ENCODE measurements at regions not wholly inside any gene's neighbourhood (a gene's known extent, or its start where the extent isn't known, plus 50 kb on each side); places are given as distances from the start of the nearest gene placed in this dataset.
"Not testable (repeated sequence)": the region's sequence is repeated elsewhere in the genome, so short reads cannot be mapped to it uniquely, and the experiment has no call there.

DNA sequence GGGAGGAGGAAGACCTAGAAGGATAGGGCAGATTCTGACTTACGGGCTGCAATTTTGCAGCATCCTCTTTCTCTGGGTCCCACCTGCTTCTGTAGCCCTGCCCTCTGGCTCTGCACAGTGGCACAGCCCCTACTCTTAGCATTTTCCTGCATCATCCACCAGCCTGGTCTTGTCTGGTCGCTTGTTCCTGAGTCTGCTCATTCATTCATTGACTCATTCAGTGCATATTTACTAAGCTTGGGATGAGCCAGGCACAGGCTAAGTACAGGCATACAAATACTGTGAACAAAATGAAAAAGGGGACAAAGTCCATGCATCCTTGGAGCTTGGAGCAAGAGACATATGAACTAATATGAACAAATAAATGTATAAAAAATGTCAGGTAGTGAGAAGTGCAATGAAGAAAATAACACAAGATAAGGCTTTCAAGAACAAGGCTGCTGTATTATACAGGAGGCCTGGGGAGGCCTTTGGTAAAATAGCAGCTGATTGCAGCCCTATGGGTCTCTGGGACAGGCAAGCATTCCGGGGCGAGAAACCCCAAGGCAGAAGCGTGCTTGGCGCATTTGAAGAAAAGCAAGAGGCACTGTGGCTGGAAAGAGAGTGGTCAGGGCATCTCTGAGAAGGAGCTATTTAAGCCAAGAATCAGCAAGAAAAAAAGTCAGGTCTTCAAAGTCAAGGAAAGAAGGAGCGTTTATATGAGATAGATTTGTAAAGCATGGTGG lies 108.0 kb upstream of the ALX4 start:
- DNase-seq (ENCODE audit: low spot score), result no peak

DNA sequence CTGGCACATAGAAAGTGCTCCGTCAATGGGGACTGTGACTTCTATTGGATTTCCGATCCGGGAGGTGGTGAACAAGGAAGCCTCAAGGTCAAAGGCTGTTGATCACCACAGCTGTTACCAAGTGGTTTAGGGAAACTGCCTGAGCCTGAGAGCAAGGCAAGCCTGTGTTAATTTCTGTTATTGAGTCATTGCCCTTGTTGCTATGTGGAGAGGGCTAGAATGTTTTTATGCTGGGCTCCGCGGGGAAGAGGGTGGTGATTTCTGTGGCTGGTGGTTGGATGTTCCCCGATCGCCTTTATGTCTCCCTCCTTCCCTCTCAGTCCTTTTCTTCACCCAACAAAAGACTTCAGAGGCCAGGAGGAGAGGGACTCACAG lies 108.5 kb upstream of the ALX4 start:
- DNase-seq (ENCODE audit: low spot score), result no peak

DNA sequence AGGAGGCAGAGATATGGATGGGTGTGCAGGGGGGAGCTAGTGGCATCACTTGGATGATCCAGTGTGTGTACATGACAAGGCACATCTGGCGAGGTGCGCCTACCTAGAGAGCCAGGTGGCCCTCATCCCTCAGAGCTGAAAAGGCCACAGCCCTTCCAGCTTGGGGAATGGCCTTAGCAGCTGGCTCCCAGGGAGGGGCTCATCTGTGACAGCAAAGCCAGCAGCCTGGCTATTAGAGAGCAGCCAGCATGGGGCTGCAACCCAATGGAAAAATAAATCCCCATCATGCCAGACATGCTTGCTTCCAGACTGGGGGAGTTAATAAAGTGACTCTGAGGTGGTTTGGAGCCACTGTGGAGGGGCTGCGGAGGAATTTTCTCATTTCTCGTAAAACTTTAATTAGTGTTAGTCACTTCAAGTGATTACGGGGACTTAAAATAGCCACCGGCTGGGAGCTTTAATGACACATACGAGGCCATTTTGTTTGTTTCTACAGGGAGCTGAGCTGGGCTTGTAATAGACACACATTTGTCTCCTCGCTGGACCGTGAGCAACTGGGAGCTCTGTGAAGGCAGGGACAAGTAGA lies 111.2 kb upstream of the ALX4 start:
- DNase-seq (ENCODE audit: low spot score), result no peak

DNA sequence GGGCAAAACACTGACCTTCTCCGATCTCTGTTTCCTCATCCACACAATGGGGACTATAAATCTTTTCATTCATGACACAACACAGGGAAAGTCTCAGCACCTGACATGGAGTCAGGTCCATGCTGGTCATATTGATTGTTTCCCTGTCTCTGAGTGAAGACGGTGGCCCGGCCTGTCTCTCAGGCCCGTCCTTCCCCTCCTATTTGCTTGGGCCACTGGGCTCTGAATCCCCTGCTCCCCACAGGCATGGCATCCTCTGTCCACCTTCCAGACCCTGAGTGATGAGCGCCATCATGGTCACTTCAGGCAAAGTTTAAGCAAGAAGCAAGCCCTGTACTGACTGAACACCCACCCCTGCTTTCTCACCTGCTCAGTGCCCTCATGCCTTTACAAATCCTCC lies 113.3 kb upstream of the ALX4 start:
- DNase-seq (ENCODE audit: low spot score), result no peak

DNA sequence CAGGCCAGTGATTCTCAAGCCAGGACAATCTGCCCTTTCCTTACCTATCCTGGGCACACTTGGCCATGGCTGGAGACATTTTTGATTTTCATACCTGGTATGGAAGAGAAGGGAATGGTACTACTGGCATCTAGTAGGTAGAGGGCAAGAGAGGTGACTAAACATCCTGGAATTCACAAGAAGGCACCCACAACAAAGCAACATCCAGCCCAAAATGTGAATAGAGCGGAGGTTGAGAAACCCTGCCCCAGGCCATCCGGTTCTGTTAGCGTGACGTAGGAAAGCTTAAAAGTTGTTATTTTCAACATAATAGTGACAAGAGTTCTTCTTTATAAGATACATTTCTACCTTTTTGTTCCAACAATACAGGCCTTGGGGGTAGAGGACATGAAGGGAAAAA lies 114.9 kb upstream of the ALX4 start:
- DNase-seq (ENCODE audit: low spot score), result no peak

DNA sequence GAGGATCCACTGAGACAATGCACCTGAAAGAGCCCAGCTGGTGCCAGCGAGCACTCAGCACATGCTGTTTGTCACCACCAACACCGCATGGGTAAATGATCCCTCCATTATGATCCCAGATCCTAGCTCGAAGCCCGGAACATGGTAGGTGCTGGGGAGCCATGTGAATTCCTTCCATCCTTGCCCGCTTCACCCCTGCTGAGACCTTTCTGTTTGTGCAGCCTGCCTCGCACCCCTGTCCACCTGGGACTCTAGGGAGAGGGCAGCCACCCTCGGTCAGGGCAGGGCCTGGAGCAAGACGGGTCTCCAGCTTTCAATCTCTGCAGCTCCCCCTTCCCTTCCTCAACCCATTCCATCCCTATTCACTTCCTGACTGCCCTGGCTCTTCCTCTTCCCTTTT lies 116.2 kb upstream of the ALX4 start:
- DNase-seq (ENCODE audit: low spot score), result no peak

DNA sequence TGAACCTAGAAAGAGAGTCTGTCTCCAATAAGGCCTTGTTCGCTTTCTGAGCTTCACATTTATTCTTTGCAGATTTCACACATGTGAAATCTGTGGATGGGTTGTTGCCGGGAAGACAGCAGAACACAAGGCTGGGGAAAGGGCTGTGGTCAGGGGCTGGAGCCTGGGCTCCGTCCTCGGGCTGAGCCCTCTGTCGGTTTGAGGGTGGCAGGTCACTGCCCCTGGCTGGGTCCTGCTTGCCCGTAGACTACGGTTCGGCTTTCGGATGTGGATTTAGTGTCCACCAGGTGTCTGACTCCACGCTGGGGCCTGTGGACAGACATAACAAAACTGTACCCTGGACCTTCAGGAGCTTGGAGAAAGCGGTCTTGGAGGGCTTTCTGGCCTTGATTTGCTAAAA lies 117.0 kb upstream of the ALX4 start:
- DNase-seq (ENCODE audit: low spot score), result no peak

DNA sequence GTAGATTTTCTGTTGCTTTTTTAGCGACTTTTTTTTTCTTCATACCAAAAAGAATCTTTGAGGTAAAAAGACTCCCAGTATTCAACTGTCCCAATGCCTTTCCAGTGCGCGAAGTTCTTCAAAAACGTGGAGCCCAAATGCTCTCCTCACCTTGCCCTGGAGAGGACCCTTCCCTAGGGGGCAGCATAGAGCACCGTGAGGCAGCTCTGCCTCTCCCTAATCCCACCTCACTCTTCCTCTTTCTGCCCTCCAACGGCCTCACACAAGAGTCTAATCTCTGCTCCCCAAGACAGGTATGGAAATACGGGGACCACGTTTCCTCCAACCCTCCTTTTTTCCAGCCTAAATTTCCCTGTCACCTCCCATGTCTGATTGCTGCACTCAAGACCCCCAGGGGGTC lies 117.5 kb upstream of the ALX4 start:
- no peak for DNase-seq (ENCODE audit: low spot score)

DNA sequence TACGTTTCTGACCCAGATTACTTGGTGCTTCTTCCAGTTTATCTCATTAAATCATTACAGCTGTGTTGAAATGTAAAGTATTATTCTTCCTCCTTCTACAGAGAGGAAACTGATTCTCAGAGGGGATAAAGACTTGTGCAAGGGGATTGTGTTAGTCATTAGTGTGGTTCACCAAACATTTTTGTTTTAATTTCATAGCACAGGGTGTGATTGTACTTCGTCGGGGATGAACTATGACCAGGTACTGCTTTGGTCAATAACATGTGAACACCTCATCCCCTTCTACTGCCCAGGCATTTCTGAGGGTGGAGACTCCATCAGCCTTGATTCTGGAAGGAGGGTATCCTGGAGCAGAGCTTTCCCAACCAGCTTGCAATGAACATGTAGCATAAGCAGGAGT lies 120.2 kb upstream of the ALX4 start:
- no peak for DNase-seq (ENCODE audit: low spot score)

DNA sequence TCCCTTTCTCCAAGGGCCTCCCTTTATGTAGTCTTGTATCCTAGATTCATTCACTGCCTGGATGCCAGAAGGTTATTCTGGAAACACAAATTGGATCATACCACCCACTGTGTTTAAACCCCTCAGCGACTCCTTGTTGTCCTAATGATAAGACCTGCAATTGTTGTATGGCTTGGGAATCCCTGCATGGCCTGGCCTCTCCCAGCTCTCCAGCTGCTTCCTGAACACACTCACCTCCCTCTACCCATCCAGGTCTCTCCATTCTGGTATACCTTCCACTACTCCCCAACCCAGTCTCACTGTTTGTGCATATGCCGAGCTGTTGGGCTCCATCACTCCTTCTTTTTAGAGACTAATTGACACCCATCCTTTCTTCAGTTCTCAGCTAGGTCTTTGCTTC lies 124.3 kb upstream of the ALX4 start:
- no peak for DNase-seq (ENCODE audit: low spot score)

DNA sequence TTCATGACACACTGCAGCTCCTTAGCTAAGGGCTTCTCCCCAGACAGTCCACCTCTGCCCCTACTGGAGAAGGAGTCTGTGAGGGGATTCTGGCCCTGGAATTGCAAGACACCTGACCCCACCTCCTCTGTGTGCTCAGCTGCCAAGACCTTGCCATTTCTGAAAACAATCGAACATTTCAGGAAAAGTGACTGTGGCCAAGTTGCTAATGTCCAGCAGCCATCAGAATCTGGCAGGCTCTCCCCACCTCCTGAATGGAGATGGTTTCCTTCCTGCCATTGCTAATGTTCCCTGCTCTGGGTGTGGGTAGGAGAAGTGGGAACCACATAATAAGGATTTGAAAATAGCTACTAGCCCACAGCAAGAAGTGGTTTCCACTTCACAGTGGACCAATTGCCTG lies 127.2 kb upstream of the ALX4 start:
- DNase-seq (ENCODE audit: low spot score), result no peak

DNA sequence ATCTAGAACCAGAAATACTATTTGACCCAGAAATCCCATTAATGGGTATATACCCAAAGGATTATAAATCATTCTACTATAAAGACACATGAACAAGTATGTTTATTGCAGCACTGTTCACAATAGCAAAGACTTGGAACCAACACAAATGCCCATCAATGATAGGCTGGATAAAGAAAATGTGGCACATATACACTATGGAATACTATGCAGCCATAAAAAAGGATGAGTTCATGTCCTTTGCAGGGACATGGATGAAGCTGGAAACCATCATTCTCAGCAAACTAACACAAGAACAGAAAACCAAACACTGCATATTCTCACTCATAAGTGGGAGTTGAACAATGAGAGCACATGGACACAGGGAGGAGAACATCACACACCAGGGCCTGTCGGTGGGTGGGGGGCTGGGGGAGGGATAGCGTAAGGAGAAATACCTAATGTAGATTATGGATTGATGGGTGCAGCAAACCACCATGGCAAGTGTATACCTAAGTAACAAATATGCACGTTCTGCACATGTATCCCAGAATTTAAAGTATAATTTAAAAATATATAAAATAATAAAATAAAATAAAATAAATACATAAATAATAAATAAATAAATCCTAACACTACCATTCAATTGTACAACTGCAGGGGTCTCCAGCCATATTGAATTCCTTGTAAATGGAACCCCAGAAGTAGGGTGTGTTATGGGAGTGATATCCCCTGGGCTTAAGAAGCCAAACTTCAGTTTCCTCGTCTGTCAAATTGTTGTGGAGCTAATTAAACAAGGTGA lies 122.4 kb upstream of the CD82 start:
- not testable (repeated sequence) for DNase-seq (ENCODE audit: low spot score)

DNA sequence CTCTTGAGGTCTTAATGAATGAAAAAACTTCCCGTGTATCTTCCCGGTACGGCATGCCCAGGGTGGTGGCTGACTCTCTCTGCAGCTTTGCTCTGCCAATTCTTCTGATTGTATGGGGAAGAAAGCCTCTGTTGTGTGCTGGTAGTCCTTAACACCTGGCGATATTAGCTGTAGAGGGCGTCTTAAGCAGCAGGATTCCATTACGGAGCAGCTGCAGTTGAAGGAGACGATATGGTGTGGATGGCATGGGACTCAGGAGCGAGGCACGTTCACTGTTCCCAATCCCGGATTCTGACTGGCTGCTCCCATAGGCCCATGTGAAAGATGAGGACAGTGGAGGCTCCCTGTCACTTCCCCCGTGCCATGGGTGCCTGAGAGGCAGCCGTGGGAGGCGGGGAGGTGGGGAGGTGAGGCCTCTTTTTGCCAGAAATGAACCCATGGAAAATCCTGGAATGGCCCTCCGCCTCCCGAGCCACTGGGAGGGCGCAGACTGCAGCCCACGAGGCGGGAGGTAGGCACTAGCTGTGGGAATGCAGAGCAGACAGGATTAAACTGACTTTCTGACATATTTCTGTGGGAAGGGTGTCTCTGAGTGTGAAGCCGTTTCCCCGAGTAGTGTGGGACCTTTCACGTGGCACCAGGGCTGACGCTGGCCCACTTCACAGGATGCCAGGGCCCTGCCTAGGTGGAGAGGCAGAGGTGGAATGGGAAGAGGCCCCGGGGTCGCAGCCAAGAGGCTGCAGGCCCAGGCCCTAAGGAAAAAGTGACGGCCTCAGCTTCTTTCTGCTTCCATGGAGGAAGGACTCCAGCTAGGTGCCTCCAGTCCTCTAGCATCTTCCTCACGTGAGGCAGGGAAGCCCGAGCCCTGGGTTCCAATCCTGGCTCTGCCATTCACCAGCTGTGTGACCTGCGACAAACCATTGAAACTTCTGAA lies 121.4 kb upstream of the CD82 start:
- no peak for DNase-seq (ENCODE audit: low spot score)

DNA sequence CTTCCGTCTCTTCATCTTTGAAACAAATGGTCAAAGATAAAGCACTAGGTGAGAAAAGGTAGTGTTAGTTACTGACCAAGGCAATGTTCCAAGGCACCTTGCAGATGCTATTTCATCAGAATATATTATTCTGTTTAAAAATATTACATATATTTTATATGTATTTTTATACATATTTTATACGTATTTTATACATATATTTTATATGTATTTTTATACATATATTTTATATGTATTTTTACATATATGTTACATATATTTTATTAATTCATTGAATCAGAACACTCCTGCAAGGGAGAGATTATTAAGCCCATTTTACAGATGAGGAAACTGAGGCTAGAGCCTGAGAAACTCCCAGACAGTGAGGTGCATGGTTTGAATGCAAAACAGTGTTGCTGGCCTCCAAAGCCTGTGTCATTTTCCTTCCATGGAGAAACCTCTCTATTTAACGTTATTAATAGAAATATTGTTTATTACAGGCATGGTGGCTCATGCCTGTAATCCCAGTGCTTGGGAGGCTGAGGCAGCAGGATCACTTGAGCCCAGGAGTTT lies 120.6 kb upstream of the CD82 start:
- DNase-seq (ENCODE audit: low spot score), result no peak

DNA sequence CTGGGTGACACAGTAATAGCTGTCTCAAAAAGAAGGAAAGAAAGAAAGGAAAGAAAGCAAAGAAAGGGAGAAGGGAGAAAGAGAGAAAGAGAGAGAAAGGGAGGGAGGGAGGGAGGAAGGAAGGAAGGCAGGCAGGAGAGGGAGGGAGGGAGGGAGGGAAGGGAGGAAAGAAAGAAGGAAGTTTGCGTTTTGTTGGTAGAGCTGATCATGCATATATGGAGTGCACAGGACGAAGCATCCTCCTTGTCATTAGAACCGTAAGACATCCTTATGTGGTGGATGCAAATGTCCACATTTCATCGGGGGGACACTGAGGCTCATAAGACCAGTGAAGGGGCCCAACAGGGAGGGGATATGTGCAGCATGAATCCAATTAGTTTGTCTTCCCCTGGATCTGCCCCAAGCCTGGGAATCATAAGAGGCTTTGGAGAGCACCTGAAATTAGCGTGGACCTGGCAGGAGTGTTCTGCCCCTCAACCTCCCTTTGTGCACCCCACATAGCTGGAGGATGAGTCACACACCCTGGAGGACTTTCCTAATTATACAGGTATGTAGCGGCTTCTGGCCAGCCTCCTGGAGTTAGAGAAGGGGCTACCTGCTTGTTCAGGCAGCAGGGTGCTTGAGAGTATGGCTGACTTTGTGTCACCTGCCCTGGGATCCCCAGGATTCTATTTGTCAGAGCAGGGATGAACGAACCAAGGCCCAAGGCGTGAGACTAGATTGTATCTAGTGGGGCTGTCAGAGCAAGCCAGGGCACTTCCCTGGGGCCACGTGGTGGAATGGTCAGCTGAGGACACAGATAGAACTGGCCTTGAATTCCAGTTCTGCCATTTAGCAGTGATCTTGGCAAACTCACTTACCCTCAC lies 119.7 kb upstream of the CD82 start:
- DNase-seq (ENCODE audit: low spot score), result no peak

DNA sequence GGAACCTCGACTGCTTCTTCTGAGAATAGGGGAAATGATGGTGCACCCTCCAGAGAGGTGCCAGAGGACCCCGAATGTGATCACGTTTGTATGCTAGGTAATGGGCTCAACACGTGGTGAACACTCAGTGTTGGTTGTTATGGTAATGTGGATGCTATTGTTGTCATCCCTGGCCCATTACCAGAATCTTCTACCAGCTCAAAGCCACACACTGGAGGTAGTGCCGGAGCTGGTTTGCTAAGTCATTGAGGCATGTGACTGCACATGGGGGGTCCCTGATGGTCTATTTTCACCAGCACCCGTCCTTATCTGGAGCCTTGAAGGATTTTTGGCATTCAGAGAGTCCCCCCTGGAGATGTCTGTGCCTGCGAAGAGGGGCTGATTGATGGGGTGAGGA lies 119.1 kb upstream of the CD82 start:
- no peak for DNase-seq (ENCODE audit: low spot score)

DNA sequence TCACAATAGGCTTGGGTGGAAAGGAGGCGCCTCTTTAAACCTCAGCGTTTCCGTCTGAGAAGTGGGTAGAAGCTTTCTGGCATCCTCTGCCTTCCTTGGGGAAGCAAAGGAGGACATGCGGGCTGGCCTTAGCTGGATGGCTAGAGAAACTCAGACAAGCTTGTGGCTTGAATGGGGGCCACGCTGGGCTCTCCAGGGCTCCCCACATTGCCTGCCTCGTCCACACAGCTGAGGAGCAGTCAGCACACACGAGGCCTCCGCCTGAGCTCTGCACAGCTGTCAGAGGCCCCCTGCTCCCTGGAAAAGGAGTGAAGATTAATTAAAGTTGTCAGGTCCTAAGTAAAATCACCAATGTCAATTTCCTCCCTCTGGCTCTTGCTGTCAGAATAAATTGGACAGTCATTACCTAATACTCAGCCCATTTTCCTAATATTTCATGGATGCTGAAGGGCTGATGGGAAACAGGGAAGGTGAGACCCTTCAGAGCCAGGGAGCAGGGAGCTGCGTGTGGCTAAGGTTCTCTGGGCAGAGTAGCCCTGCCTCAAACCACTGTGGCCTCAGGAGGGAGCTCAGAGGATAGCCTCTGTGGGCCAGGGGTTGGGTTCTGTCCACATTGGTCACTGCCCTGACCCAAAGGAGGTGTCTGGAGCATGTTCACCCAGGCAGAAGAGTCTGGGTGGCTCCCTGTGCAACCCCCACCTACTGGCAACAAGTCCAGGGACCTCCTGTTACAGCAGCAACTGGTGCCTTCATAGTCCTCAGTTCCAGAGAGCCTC lies 118.3 kb upstream of the CD82 start:
- no peak for DNase-seq (ENCODE audit: low spot score)

DNA sequence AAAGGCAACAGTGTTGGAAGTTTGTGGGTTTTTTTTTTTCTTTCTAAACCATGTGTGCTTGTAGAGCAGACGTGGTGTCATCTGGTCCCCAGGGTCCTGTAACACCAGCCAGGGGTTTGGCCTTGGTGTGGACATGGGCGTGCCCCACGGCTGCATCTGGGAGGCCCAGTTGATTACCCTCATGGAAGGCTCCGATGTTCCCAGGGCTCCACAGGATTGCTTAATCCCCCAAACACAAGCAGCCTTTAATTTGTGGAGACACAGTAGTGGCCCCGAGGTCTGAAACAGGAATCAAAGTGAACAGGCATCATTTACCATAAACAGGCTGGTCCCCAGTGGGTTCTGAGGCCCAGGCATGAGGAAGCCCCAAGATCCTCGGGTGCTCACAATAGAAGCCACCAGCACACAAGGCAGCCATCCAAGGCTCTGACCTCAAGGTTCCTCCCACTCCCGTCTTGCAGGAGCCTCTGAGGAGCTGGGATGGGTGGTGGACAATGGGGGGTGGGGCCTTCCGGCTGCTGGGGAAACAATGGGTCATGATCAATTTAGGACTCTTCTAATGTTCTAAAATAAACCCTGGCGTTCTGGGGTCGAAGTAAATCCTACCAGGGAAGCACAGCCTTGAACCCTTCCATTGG lies 115.0 kb upstream of the CD82 start:
- DNase-seq (ENCODE audit: low spot score), result no peak

DNA sequence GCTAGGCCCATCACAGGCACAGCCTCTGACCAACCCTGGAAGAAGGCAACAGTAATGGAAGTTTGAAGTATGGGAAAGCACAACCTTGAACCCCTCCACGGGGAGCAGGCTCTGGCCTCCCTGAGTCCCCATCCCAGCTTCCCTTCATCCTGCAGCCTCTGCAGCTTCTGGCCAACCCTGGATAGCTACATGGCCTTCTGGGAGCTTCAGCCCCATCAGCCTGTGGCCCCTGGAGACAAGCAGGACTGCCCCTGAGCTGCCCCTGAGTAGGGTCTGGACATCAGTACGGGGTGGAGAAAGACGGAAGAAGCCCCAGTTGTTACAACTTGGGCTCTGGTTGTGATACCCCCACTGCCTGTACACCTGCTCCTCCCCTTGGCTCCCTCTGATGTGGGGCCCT lies 113.8 kb upstream of the CD82 start:
- no peak for DNase-seq (ENCODE audit: low spot score)
